SK-N-SH (cell line): ENCODE measurements at regions not wholly inside any gene's neighbourhood (a gene's known extent, or its start where the extent isn't known, plus 50 kb on each side); places are given as distances from the start of the nearest gene placed in this dataset.

Experiments
- CTCF ChIA-PET: fragments of 300-600, 350-600 bp; formaldehyde crosslinking; extraction: SDS; loops from one replicate; lab custom pipeline; 2021; lab: Yijun Ruan, JAX
- POLR2A ChIA-PET: fragments of 350-600 bp; sonication (Branson Sonifier 250); formaldehyde crosslinking; extraction: SDS; loops from one replicate; lab custom pipeline; 2020; ENCODE audit warnings: antibody characterized with exemption, inconsistent platforms; lab: Yijun Ruan, JAX
- DNase-seq: peaks from one replicate; pipeline ENCODE4 v3.0.0; 2012
- H2AFZ ChIP-seq: fragments of 200-600 bp; sonication (generic); 2 replicates; pipeline ENCODE4 v1.8.1; 2016; ENCODE audit warnings: antibody characterized with exemption, mild to moderate bottlenecking, low read depth
- H3F3A ChIP-seq: fragments of 200-600 bp; sonication (generic); replicated peaks from 2 replicates; pipeline ENCODE3; 2016; ENCODE audit warnings: antibody characterized with exemption, mild to moderate bottlenecking; ENCODE audit not compliant: insufficient read depth
- H3K27ac ChIP-seq, 2 experiments: fragments of 200-500 bp in 1 of 2; fragments of 200-600 bp in 1 of 2; sonication (Bioruptor generic) in 1 of 2; sonication (generic), shearing (Covaris generic) in 1 of 2; 2 replicates each; pipeline versions ENCODE4 v1.5.1 to v1.6.1; 2014 to 2016; ENCODE audit warnings: low read depth in 2 of 2, inconsistent platforms in 1 of 2, low read length in 1 of 2, mild to moderate bottlenecking in 1 of 2, mixed read lengths in 1 of 2
- H3K27me3 ChIP-seq: fragments of 200-600 bp; sonication (generic), shearing (Covaris generic); 2 replicates; pipeline ENCODE4 v1.6.1; 2016; ENCODE audit warnings: mixed run types; ENCODE audit not compliant: insufficient read depth
- H3K36me3 ChIP-seq, 2 experiments: fragments of 200-500 bp in 1 of 2; fragments of 200-600 bp in 1 of 2; sonication (Bioruptor generic) in 1 of 2; sonication (generic) in 1 of 2; replicated peaks in 1 of 2; 2 replicates each; pipeline versions ENCODE3 to v1.5.1; 2014 to 2016; ENCODE audit warnings: low read length in 1 of 2, mild to moderate bottlenecking in 1 of 2; ENCODE audit not compliant: insufficient read depth in 2 of 2, control insufficient read depth in 1 of 2
- H3K4me1 ChIP-seq, 2 experiments: fragments of 200-500 bp in 1 of 2; fragments of 200-600 bp in 1 of 2; sonication (Bioruptor generic) in 1 of 2; sonication (generic), shearing (Covaris generic) in 1 of 2; 2 replicates each; pipeline versions ENCODE4 v1.5.1 to v1.6.1; 2014 to 2016; ENCODE audit warnings: low read depth in 1 of 2, low read length in 1 of 2, mixed run types in 1 of 2; ENCODE audit not compliant: insufficient read depth in 2 of 2, control insufficient read depth in 1 of 2
- H3K4me2 ChIP-seq: fragments of 200-600 bp; sonication (generic), shearing (Covaris generic); 2 replicates; pipeline ENCODE4 v1.6.1; 2017; ENCODE audit warnings: mixed run types
- H3K4me3 ChIP-seq, 2 experiments: fragments of 200-500 bp in 1 of 2; fragments of 200-600 bp in 1 of 2; sonication (Bioruptor generic) in 1 of 2; sonication (generic), shearing (Covaris generic) in 1 of 2; 2 replicates each; pipeline versions ENCODE4 v1.5.1 to v1.8.1; 2014 to 2016; ENCODE audit warnings: low read depth in 2 of 2, inconsistent platforms in 1 of 2, low read length in 1 of 2, mild to moderate bottlenecking in 1 of 2, mixed read lengths in 1 of 2, moderate library complexity in 1 of 2
- H3K79me2 ChIP-seq: fragments of 200-600 bp; sonication (generic); 2 replicates; pipeline ENCODE4 v1.8.1; 2017; ENCODE audit warnings: mild to moderate bottlenecking; ENCODE audit not compliant: insufficient read depth
- H3K9ac ChIP-seq: fragments of 200-600 bp; sonication (generic); 2 replicates; pipeline ENCODE4 v1.6.1; 2017; ENCODE audit warnings: mixed run types
- H3K9me2 ChIP-seq: fragments of 200-600 bp; sonication (generic); 2 replicates; pipeline ENCODE4 v1.6.1; 2017; ENCODE audit warnings: mixed run types
- H3K9me3 ChIP-seq: fragments of 200-600 bp; sonication (generic); 2 replicates; pipeline ENCODE4 v1.6.1; 2017; ENCODE audit warnings: mixed run types, mild to moderate bottlenecking, moderate library complexity
- H4K20me1 ChIP-seq: fragments of 200-600 bp; sonication (generic); 2 replicates; pipeline ENCODE4 v1.6.1; 2017; ENCODE audit warnings: mild to moderate bottlenecking, mixed run types; ENCODE audit not compliant: insufficient read depth
- EZH2phosphoT487 ChIP-seq: fragments of 200-600 bp; sonication (generic); IDR thresholded peaks from 2 replicates; pipeline ENCODE4 v1.6.1; 2017; ENCODE audit warnings: low read depth, mixed run types, mild to moderate bottlenecking, antibody characterized with exemption, moderate library complexity, borderline replicate concordance
- FOXM1 ChIP-seq: IDR thresholded peaks from 2 replicates; pipeline ENCODE4 v1.4.0; 2012; ENCODE audit warnings: low read depth, mild to moderate bottlenecking
- GABPA ChIP-seq: IDR thresholded peaks from 2 replicates; pipeline ENCODE4 v1.4.0; 2012; ENCODE audit warnings: low read depth, mild to moderate bottlenecking
- MXI1 ChIP-seq: IDR thresholded peaks from 2 replicates; pipeline ENCODE4 v1.6.1; 2012; ENCODE audit warnings: mild to moderate bottlenecking, low read depth, low read length, improper control_type of control experiment
- RAD21 ChIP-seq: IDR thresholded peaks from 2 replicates; pipeline ENCODE4 v1.6.1; 2012; ENCODE audit warnings: mild to moderate bottlenecking, low read length
- RCOR1 ChIP-seq: fragments of 150-350 bp; IDR thresholded peaks from 2 replicates; pipeline ENCODE4 v1.6.1; 2017; ENCODE audit warnings: antibody characterized with exemption, low read length
- REST ChIP-seq: IDR thresholded peaks from 2 replicates; pipeline ENCODE4 v1.6.1; 2012; ENCODE audit warnings: mild to moderate bottlenecking, low read depth, low read length, moderate library complexity
- RFX5 ChIP-seq: IDR thresholded peaks from 2 replicates; pipeline ENCODE4 v1.6.1; 2012; ENCODE audit warnings: mild to moderate bottlenecking, improper control_type of control experiment, low read length
- RXRA ChIP-seq: IDR thresholded peaks from 2 replicates; pipeline ENCODE4 v1.4.0; 2012; ENCODE audit warnings: low read depth, mild to moderate bottlenecking, borderline replicate concordance
- TCF12 ChIP-seq: IDR thresholded peaks from 2 replicates; pipeline ENCODE4 v1.4.0; 2012
- TEAD4 ChIP-seq: IDR thresholded peaks from 2 replicates; pipeline ENCODE4 v1.4.0; 2012; ENCODE audit warnings: mild to moderate bottlenecking, borderline replicate concordance; ENCODE audit not compliant: insufficient read depth
- USF2 ChIP-seq: fragments of 150-350 bp; IDR thresholded peaks from 2 replicates; pipeline ENCODE4 v1.6.1; 2017; ENCODE audit warnings: antibody characterized with exemption, low read length, low read depth, borderline replicate concordance
- TF ChIP-seq, protein P1 (sequence below): fragments of 150-350 bp; IDR thresholded peaks from 2 replicates; pipeline ENCODE4 v1.6.1; 2016; ENCODE audit warnings: mild to moderate bottlenecking, low read depth, low read length
- TF ChIP-seq, protein P2 (sequence below): IDR thresholded peaks from 2 replicates; pipeline ENCODE4 v1.4.0; 2012; ENCODE audit warnings: low read depth

DNA sequence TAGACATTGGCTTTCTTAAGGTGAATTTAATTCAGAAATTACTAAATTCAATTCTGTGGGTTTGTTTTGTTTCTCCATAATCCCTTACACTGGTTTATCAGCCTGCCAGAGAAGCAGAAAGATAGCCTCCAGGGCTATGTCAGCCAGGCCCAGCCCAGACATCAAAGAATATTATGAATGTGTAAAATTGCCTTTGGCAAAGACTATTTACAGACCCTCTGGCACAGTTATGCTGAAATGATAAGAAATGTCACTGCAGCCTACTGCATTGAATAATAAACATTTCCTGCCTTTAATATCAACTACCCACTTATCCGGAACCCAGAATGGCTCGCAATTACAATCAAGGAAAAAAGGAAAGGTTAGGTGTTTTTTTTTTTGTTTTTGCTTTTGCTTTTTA, 562.5 kb upstream of the LRRC4C start (continued):
- TF ChIP-seq REST (no peak), TEAD4 (no peak), RCOR1 (0 out of 2 replicates have a peak, but pooled peaks have one; percentile 10), USF2 (no peak)

- no peak overlapping the region for H2AFZ ChIP-seq
- TF ChIP-seq, protein P1, sequence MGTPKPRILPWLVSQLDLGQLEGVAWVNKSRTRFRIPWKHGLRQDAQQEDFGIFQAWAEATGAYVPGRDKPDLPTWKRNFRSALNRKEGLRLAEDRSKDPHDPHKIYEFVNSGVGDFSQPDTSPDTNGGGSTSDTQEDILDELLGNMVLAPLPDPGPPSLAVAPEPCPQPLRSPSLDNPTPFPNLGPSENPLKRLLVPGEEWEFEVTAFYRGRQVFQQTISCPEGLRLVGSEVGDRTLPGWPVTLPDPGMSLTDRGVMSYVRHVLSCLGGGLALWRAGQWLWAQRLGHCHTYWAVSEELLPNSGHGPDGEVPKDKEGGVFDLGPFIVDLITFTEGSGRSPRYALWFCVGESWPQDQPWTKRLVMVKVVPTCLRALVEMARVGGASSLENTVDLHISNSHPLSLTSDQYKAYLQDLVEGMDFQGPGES = no peak
- TF ChIP-seq, protein P2, sequence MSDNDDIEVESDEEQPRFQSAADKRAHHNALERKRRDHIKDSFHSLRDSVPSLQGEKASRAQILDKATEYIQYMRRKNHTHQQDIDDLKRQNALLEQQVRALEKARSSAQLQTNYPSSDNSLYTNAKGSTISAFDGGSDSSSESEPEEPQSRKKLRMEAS = no peak
- no peak for TF ChIP-seq GABPA
- TF ChIP-seq FOXM1 = no peak
- TF ChIP-seq RXRA = no peak
- no peak for TF ChIP-seq RAD21
- TF ChIP-seq EZH2phosphoT487 = no peak
- TF ChIP-seq MXI1 = no peak
- no peak for TF ChIP-seq RFX5
- no peak for TF ChIP-seq TCF12
- TF ChIP-seq, all 33 proteins: peak for 0
- Histone ChIP-seq H3K9me2 (no peaks in the 10 kb centered on the region), H3K9me3 (peaks cover 5% of the 10 kb centered on the region; the same call in 1 of the 2 replicates), H4K20me1 (no peaks in the 10 kb centered on the region), H3F3A (no peaks in the 10 kb centered on the region), H3K27ac (no peak overlapping the region), H3K4me1 (no peaks in the 10 kb centered on the region; a peak in 1 of 4 replicates), H3K79me2 (no peaks in the 10 kb centered on the region), H3K4me3 (no peak overlapping the region), H3K36me3 (no peaks in the 10 kb centered on the region), H3K4me2 (no peak overlapping the region), H3K27me3 (no peaks in the 10 kb centered on the region), H3K9ac (no peak overlapping the region)
- CTCF ChIA-PET = interaction anchor here (0.7 kb wide), 1 partner anchor 185 kb away, joined by 3 read pairs; no protein-coding TSS in a partner anchor
- POLR2A ChIA-PET = no interaction called here
- DNase-seq = no peak
These were observed 563.8 kb upstream of the LRRC4C start for GRCh38 chr11:42023267-42023666.
